NT2/D1 (cell line): ENCODE measurements at regions not wholly inside any gene's neighbourhood (a gene's known extent, or its start where the extent isn't known, plus 50 kb on each side); places are given as distances from the start of the nearest gene placed in this dataset.

Source experiments
- SUZ12 ChIP-seq: IDR thresholded peaks from 2 replicates; pipeline ENCODE4 v1.6.1; 2011; ENCODE audit not compliant: insufficient read length, insufficient read depth; ENCODE audit errors: extremely low read depth
- YY1 ChIP-seq: IDR thresholded peaks from 2 replicates; pipeline ENCODE4 v1.6.1; 2011; ENCODE audit not compliant: insufficient read length, insufficient read depth

- TF ChIP-seq YY1 (no peak), SUZ12 (no peak)
These were observed 54.9 kb upstream of the NBPF3 start for GRCh38 chr1:21385022-21385421.
